Jurkat, Clone E6-1 (cell line): ENCODE measurements at regions not wholly inside any gene's neighbourhood (a gene's known extent, or its start where the extent isn't known, plus 50 kb on each side); places are given as distances from the start of the nearest gene placed in this dataset.
"Not testable (repeated sequence)": the region's sequence is repeated elsewhere in the genome, so short reads cannot be mapped to it uniquely, and the experiment has no call there.

ENCODE experiments used
- DNase-seq: peaks from one replicate; pipeline ENCODE4 v3.0.0-alpha.2; 2011; ENCODE audit warnings: low read depth, low spot score
- H3K4me3 ChIP-seq: 2 replicates; pipeline ENCODE4 v1.5.1; 2011; ENCODE audit warnings: mild to moderate bottlenecking, low read length, control low read depth, moderate library complexity

DNA sequence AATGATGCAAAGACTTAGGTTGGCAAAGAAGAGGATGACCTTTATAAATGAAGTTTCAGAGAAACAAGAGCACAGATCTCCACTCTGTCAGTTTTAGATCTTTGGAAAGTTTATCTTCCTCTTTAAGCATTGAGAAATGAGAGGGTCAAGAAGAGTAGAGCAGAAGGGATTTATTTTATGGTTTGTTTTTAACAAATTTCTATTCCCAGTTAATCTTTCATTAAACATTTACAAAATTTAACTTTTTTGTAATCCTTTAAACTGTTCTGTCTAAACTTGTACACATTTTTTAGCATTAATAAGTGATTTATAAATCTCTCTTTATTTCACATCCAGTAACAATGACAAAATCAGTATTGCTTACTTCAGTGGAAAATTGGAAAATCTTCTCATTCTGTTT lies 875.0 kb upstream of the IGFBP7 start:
- no peak for DNase-seq
- no peak overlapping the region for H3K4me3 ChIP-seq

DNA sequence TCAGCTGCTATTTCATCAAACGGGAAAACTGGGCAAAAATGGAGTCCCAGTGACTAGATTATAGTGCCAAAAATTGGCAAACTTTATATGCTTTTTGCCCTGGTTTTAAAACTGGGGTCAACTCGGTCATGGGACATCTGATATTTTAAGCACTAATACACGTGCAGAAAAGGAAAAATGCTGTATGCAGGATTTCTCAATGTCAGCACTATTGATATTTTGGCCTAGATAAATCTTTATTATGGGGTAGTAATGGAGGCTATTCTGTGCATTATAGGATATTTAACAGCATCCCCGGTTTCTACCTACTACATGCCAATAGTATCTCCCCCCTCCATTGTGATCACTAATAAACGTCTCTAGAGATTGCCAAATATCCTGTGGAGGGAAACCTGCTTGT lies 870.9 kb upstream of the IGFBP7 start:
- no peak for DNase-seq
- no peak overlapping the region for H3K4me3 ChIP-seq

DNA sequence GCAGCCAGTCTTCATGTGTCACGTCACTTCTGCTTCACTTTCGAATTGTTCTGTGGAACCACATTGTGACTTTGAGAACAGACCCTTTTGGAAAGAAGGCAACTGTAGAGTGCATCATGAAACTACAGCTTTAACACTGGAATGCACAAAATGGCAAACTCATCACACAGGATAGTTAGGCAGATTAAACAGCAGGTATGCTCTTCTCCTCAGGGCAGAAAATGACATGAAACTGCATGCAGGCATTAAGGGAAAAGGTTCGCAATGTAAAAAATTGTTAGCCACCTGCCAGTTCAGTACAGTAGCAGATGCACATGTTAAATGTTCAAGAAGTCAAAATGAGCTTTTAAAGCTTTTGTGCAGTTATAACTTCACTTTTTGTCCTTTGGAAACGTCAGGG lies 864.6 kb upstream of the IGFBP7 start:
- no peak overlapping the region for H3K4me3 ChIP-seq
- no peak for DNase-seq

- no peak for DNase-seq
- H3K4me3 ChIP-seq = no peak overlapping the region
These were observed 863.6 kb upstream of the IGFBP7 start for GRCh38 chr4:57973819-57974218.

GRCh38 chr4:57971261-57971660 lies 861.1 kb upstream of the IGFBP7 start:
- H3K4me3 ChIP-seq = no peak overlapping the region
- no peak for DNase-seq

- no peak for DNase-seq
- H3K4me3 ChIP-seq = no peak overlapping the region
These were observed 857.0 kb upstream of the IGFBP7 start for GRCh38 chr4:57966987-57967760.

GRCh38 chr4:57965431-57965830 lies 855.2 kb upstream of the IGFBP7 start:
- DNase-seq = not testable (repeated sequence)

DNA sequence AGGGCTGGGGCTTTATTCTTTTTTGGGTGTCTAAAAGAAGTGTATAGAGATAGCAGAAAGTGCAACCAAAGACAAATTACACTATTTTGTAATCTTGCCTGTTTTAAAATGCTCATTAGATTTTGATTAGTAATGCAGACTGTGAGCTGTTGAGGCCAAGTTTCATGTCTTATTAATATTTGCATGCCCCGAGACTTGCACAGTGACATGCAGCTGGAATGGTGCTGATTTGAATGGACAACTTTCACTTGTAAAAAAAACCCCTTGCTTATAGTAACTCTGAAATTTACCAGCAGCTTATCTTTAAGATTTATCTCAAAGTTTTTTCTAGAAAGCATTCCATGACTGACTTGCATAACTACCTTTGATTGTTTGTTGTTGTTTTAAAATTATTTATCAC lies 835.1 kb upstream of the IGFBP7 start:
- H3K4me3 ChIP-seq = no peak overlapping the region
- DNase-seq = no peak

More at GRCh38 chr4:57965431-57965830, 855.2 kb upstream of the IGFBP7 start:
- not testable (repeated sequence) for H3K4me3 ChIP-seq

DNA sequence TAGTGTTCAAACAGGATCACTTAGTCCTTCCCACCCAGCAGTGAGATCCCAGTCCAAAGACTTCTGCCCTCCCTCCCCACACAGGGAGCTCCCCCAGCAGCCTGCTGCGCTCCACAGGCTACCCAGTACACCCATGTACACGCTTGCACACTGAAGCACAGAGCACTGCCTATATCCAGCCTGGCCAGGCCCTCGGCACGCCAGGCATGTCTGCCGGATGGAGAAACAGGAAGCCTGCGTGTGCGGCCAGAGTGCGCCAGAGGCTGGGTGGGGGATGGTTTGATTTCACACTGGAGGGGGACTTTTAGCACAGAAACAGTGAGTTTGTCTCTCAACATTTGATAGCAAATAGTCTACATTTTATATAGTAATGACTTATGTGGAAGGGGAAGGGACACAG lies 833.5 kb upstream of the IGFBP7 start:
- H3K4me3 ChIP-seq = no peak overlapping the region
- no peak for DNase-seq

GRCh38 chr4:57937326-57937725 lies 827.1 kb upstream of the IGFBP7 start:
- H3K4me3 ChIP-seq, DNase-seq: not testable (repeated sequence)

DNA sequence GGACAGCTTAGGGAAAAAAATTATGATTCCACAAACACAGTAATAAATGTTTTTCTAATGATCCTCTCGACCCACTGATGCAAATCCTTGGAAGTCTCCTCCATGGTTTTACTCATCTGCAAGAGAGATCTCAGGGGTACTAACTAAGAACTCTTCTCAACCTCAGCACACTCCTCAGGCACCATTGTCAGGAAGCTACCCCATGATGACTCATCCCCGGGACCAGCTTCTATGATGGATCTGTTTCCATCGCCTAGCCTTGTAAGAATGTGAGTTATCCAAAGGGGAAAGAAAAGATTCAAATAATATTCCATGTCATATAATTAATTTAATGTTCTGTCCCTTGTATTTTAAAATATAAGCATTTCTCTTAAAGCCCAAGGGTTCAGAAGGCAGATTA lies 816.1 kb upstream of the IGFBP7 start:
- DNase-seq = no peak
- no peak overlapping the region for H3K4me3 ChIP-seq

DNA sequence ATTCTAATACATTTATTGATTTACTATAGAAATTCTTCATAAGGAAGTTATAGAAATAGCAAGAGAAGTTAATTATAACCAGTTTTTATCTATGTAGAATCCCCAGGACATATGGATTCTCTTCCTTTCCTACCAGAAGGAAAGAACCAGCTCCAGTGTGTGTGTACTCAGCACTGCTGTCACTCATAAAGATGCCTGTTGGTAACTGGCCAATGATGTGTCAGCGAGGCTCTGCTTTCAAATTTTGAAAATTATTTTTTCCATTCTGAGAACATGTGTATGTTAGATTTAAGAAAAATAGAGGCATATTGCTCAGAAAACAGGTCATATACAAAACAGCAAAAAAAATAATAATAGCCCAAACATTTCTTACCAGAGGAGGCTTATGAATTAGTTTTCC lies 814.8 kb upstream of the IGFBP7 start:
- no peak for DNase-seq

DNA sequence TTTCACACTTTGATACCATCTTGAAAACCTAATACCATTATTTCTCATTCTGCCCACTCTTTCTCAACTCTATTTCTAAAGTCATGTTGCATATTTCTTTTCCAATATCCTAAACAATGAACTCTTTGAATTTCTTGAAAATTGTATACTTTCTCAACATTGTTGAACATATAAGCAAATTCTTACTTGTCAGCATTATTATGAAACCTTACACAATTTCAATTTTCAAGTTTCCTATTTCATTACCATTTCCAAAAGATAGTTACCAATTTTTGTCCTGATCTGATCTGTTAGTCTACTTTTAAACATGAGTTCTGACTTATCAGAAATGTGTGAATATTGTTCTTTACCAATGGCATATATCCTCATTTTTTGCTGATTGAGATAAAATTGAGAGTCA lies 806.3 kb upstream of the IGFBP7 start:
- H3K4me3 ChIP-seq = no peak overlapping the region
- no peak for DNase-seq

More for the DNA sequence above, 814.8 kb upstream of the IGFBP7 start:
- H3K4me3 ChIP-seq = no peak overlapping the region

DNA sequence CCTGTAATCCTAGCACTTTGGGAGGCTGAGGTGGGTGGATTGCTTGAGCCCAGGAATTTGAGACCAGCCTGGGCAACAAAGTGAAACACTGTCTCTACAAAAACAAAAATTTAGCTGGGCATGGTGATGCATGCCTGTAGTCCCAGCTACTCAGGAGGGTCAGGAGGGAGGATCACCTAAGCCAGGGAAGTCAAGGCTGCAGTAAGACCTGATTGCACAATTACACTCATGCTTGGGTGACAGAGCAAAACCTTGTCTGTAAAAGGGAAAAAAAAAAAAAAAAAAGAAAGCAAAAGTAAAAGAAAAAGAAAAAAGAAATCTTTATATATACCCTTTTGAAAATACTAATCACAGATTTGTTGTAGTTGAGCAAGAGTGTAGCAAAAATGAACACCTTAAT lies 801.0 kb upstream of the IGFBP7 start:
- no peak overlapping the region for H3K4me3 ChIP-seq
- no peak for DNase-seq

- DNase-seq = no peak
- no peak overlapping the region for H3K4me3 ChIP-seq
These were observed 800.0 kb upstream of the IGFBP7 start for GRCh38 chr4:57910151-57910550.

DNA sequence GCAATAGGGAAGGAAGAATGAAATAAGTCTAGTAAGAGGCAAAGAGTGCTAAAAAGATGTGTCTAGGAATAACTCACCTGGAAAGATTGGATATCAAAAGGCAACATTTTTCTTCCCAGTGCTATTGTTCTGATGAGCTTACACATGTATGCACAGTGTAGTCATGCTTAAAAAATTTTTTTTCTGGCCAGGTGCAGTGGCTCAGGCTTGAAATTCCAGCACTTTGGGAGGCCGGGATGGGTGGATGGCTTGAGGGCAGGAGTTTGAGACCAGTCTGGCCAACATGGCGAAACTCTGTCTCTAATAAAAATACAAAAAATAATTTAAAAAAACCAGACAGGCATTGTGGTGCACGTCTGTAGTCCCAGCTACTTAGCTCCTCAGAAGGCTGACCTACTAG lies 795.8 kb upstream of the IGFBP7 start:
- no peak overlapping the region for H3K4me3 ChIP-seq
- DNase-seq = no peak

- H3K4me3 ChIP-seq = no peak overlapping the region
- no peak for DNase-seq
These were observed 766.9 kb upstream of the IGFBP7 start for GRCh38 chr4:57877047-57877458.

GRCh38 chr4:57875829-57876392 lies 765.7 kb upstream of the IGFBP7 start:
- H3K4me3 ChIP-seq = no peak overlapping the region
- DNase-seq = no peak

GRCh38 chr4:57866468-57867171 lies 756.4 kb upstream of the IGFBP7 start:
- DNase-seq = no peak
- H3K4me3 ChIP-seq = no peak overlapping the region

- DNase-seq = no peak
- H3K4me3 ChIP-seq = no peak overlapping the region
These were observed 755.1 kb upstream of the IGFBP7 start for GRCh38 chr4:57865264-57865663.
